ENCODE measurements at regions not wholly inside any gene's neighbourhood (a gene's known extent, or its start where the extent isn't known, plus 50 kb on each side); places are given as distances from the start of the nearest gene placed in this dataset.
"Not testable (repeated sequence)": the region's sequence is repeated elsewhere in the genome, so short reads cannot be mapped to it uniquely, and the experiment has no call there.

- Histone ChIP-seq H3K9me3 (ENCODE audit: low read length) (no peaks in the 10 kb centered on the region), H3K9ac (ENCODE audit: low read length) (no peak overlapping the region), H3K4me3 (ENCODE audit: low read depth in 1 of 2, low read length in 2 of 2) (no peak overlapping the region), H3K27me3 (ENCODE audit: control insufficient read depth in 1 of 2, insufficient read depth in 2 of 2, low read length in 2 of 2) (no peaks in the 10 kb centered on the region), H3K4me1 (ENCODE audit: insufficient read depth, low read length) (no peaks in the 10 kb centered on the region), H3K36me3 (ENCODE audit: insufficient read depth, low read length) (no peaks in the 10 kb centered on the region), H3K27ac (ENCODE audit: low read depth, low read length) (no peak overlapping the region)
These were observed 218.4 kb upstream of the MAST4 start for GRCh38 chr5:66377747-66378146.

DNA sequence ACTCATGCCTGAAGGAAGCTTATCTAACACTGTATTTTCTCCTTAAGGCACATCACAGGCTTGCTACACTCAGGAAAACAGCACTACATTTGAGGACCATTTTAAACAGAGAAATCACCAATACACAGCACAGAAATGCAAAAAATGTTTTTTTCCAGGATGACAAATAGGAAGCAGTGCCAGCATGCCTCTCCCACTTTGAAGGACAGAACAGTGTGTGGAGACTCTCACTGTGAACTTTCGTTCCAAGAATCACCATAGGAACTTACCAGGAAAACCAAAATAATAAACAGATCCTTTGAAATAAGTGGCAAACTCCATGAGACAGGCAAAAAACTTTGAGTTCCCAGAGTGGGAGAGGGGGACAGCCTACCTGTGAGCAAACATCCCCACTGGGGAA is 217.8 kb upstream of the MAST4 start:
- no peaks in the 10 kb centered on the region for H3K9me3 ChIP-seq (ENCODE audit: low read length)
- H3K36me3 ChIP-seq (ENCODE audit: insufficient read depth, low read length) = no peaks in the 10 kb centered on the region
- no peaks in the 10 kb centered on the region for H3K27me3 ChIP-seq (ENCODE audit: control insufficient read depth in 1 of 2, insufficient read depth in 2 of 2, low read length in 2 of 2)
- H3K27ac ChIP-seq (ENCODE audit: low read depth, low read length) = no peak overlapping the region
- H3K4me3 ChIP-seq (ENCODE audit: low read depth in 1 of 2, low read length in 2 of 2) = no peak overlapping the region
- no peaks in the 10 kb centered on the region for H3K4me1 ChIP-seq (ENCODE audit: insufficient read depth, low read length)
- no peak overlapping the region for H3K9ac ChIP-seq (ENCODE audit: low read length)

GRCh38 chr5:66382152-66382551 is 214.0 kb upstream of the MAST4 start:
- Histone ChIP-seq H3K4me1 (ENCODE audit: insufficient read depth, low read length) (no peaks in the 10 kb centered on the region), H3K36me3 (ENCODE audit: insufficient read depth, low read length) (no peaks in the 10 kb centered on the region), H3K9ac (ENCODE audit: low read length) (no peak overlapping the region), H3K27me3 (ENCODE audit: control insufficient read depth in 1 of 2, insufficient read depth in 2 of 2, low read length in 2 of 2) (no peaks in the 10 kb centered on the region), H3K27ac (ENCODE audit: low read depth, low read length) (no peak overlapping the region), H3K4me3 (ENCODE audit: low read depth in 1 of 2, low read length in 2 of 2) (no peak overlapping the region), H3K9me3 (ENCODE audit: low read length) (no peaks in the 10 kb centered on the region)

DNA sequence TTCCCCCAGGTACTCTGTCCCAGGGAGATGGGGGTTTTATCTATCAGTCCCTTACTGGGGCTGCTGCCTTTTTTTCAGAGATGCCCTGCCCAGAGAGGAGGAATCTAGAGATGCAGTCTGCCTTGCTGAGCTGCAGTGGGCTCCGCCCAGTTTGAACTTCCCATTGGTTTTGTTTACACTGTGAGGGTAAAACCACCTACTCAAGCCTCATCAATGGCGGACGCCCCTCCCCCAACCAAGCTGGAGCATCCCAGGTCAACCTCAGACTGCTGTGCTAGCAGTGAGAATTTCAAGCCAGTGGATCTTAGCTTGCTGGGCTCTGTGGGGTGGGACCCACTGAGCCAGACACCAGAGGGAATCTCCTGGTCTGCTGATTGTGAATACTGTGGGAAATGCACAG is 191.0 kb upstream of the MAST4 start:
- not testable (repeated sequence) for H3K9me3 ChIP-seq (ENCODE audit: low read length); H3K9ac ChIP-seq (ENCODE audit: low read length); H3K4me1 ChIP-seq (ENCODE audit: insufficient read depth, low read length); H3K4me3 ChIP-seq (ENCODE audit: low read depth in 1 of 2, low read length in 2 of 2); H3K27me3 ChIP-seq (ENCODE audit: control insufficient read depth in 1 of 2, insufficient read depth in 2 of 2, low read length in 2 of 2); H3K27ac ChIP-seq (ENCODE audit: low read depth, low read length); H3K36me3 ChIP-seq (ENCODE audit: insufficient read depth, low read length)

DNA sequence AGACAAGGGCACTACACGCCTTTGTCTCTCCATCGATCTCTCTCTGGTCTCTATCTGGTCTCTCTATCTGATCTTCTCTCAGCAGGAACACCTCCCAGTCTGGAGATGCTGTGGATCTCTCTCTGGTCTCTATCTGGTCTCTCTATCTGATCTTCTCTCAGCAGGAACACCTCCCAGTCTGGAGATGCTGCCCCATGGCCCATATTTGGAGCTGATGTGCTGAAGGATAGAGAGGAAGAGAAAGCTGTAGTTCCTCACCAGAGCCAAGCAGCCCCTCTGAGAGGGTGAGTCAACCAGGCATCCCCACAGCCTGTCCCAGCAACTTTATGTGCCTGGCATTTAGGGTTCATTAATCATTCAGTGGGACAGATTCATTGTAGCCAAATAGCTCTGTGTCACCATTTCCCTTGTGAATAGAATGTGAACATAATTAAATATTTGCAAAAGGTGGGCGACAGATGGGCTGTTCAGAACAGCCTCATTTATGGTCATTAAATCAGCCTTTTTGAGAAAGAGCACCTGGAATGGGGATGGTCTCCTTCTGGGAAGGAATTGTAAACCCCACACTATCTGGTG is 189.3 kb upstream of the MAST4 start:
- no peaks in the 10 kb centered on the region for H3K4me1 ChIP-seq (ENCODE audit: insufficient read depth, low read length)
- no peak overlapping the region for H3K9ac ChIP-seq (ENCODE audit: low read length)
- H3K36me3 ChIP-seq (ENCODE audit: insufficient read depth, low read length) = no peaks in the 10 kb centered on the region
- H3K27me3 ChIP-seq (ENCODE audit: control insufficient read depth in 1 of 2, insufficient read depth in 2 of 2, low read length in 2 of 2) = no peaks in the 10 kb centered on the region
- no peak overlapping the region for H3K27ac ChIP-seq (ENCODE audit: low read depth, low read length)
- no peaks in the 10 kb centered on the region for H3K9me3 ChIP-seq (ENCODE audit: low read length)
- no peak overlapping the region for H3K4me3 ChIP-seq (ENCODE audit: low read depth in 1 of 2, low read length in 2 of 2)

- Histone ChIP-seq H3K9me3 (ENCODE audit: low read length) (no peaks in the 10 kb centered on the region), H3K4me1 (ENCODE audit: insufficient read depth, low read length) (no peaks in the 10 kb centered on the region), H3K27me3 (ENCODE audit: control insufficient read depth in 1 of 2, insufficient read depth in 2 of 2, low read length in 2 of 2) (no peaks in the 10 kb centered on the region), H3K4me3 (ENCODE audit: low read depth in 1 of 2, low read length in 2 of 2) (no peak overlapping the region), H3K9ac (ENCODE audit: low read length) (no peak overlapping the region), H3K27ac (ENCODE audit: low read depth, low read length) (no peak overlapping the region), H3K36me3 (ENCODE audit: insufficient read depth, low read length) (no peaks in the 10 kb centered on the region)
These were observed 188.4 kb upstream of the MAST4 start for GRCh38 chr5:66407765-66408164.

DNA sequence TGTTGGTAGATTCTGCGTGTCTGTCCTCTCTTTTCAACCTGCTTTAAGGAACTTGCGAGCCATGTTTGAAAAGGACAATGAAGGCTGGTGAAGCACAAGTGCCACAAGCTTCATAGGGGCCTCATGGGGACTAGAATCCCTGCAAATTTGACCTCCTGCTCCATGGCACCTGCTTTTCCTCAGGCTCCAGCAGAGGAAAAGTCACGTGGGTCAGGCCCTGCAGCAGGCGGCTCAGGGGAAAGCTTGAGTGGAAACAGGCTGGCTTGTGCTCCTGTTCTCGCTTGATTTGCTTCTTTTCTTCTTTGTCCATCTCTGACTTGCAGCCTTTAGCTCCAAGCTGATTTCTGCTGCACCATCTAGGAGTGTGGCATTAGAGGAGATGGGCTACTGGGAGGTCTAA is 187.6 kb upstream of the MAST4 start:
- Histone ChIP-seq H3K27ac (ENCODE audit: low read depth, low read length) (no peak overlapping the region), H3K4me1 (ENCODE audit: insufficient read depth, low read length) (no peaks in the 10 kb centered on the region), H3K36me3 (ENCODE audit: insufficient read depth, low read length) (no peaks in the 10 kb centered on the region), H3K27me3 (ENCODE audit: control insufficient read depth in 1 of 2, insufficient read depth in 2 of 2, low read length in 2 of 2) (no peaks in the 10 kb centered on the region), H3K9me3 (ENCODE audit: low read length) (no peaks in the 10 kb centered on the region), H3K9ac (ENCODE audit: low read length) (no peak overlapping the region), H3K4me3 (ENCODE audit: low read depth in 1 of 2, low read length in 2 of 2) (no peak overlapping the region)

GRCh38 chr5:66410122-66410521 is 186.1 kb upstream of the MAST4 start:
- Histone ChIP-seq H3K27me3 (ENCODE audit: control insufficient read depth in 1 of 2, insufficient read depth in 2 of 2, low read length in 2 of 2) (no peaks in the 10 kb centered on the region), H3K9me3 (ENCODE audit: low read length) (no peaks in the 10 kb centered on the region), H3K36me3 (ENCODE audit: insufficient read depth, low read length) (no peaks in the 10 kb centered on the region), H3K9ac (ENCODE audit: low read length) (no peak overlapping the region), H3K27ac (ENCODE audit: low read depth, low read length) (no peak overlapping the region), H3K4me1 (ENCODE audit: insufficient read depth, low read length) (no peaks in the 10 kb centered on the region), H3K4me3 (ENCODE audit: low read depth in 1 of 2, low read length in 2 of 2) (no peak overlapping the region)

GRCh38 chr5:66411701-66412100 is 184.5 kb upstream of the MAST4 start:
- no peak overlapping the region for H3K4me3 ChIP-seq (ENCODE audit: low read depth in 1 of 2, low read length in 2 of 2)
- H3K9me3 ChIP-seq (ENCODE audit: low read length) = no peaks in the 10 kb centered on the region
- no peaks in the 10 kb centered on the region for H3K4me1 ChIP-seq (ENCODE audit: insufficient read depth, low read length)
- no peaks in the 10 kb centered on the region for H3K36me3 ChIP-seq (ENCODE audit: insufficient read depth, low read length)
- H3K9ac ChIP-seq (ENCODE audit: low read length) = no peak overlapping the region
- no peaks in the 10 kb centered on the region for H3K27me3 ChIP-seq (ENCODE audit: control insufficient read depth in 1 of 2, insufficient read depth in 2 of 2, low read length in 2 of 2)
- H3K27ac ChIP-seq (ENCODE audit: low read depth, low read length) = no peak overlapping the region

DNA sequence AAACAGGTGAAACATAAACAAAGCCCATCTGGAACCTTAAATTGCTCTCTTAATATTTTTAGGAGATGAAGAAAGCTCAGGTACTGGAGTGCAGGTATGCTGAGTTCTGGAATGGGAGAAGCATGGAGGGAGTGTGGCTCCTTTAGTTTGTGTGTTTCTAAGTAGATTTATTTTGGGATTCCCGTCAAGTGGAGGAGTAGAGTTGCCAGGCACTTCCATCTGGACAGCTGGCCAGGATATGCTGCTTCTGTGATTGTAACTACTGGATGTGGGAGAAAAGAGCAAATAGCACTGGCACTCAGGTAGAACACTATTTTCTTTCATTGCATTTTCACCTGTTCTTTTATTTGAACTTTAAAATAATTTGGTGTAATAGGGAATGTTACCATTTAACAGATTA is 182.3 kb upstream of the MAST4 start:
- no peaks in the 10 kb centered on the region for H3K4me1 ChIP-seq (ENCODE audit: insufficient read depth, low read length)
- no peak overlapping the region for H3K27ac ChIP-seq (ENCODE audit: low read depth, low read length)
- no peak overlapping the region for H3K4me3 ChIP-seq (ENCODE audit: low read depth in 1 of 2, low read length in 2 of 2)

DNA sequence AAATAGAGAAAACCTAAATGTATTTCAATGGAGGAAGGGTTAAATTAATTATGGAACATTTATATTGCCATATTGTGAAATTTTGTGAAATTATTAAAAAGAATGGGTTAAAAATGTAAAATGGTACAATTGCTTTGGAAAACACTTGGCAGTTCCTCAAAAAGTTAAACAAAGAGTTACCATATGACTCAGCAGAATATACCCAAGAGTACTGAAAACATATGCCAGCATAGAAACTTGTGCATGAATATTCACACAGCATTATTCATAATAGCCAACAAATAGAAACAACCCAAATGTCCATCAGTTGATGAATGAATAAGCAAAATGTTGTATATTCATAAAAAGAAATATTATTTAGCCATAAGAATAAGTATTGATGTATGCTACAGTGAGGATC is 181.0 kb upstream of the MAST4 start:
- H3K27ac ChIP-seq (ENCODE audit: low read depth, low read length) = no peak overlapping the region
- H3K4me3 ChIP-seq (ENCODE audit: low read depth in 1 of 2, low read length in 2 of 2) = no peak overlapping the region
- H3K9me3 ChIP-seq (ENCODE audit: low read length) = no peaks in the 10 kb centered on the region
- no peaks in the 10 kb centered on the region for H3K36me3 ChIP-seq (ENCODE audit: insufficient read depth, low read length)
- H3K27me3 ChIP-seq (ENCODE audit: control insufficient read depth in 1 of 2, insufficient read depth in 2 of 2, low read length in 2 of 2) = no peaks in the 10 kb centered on the region
- no peaks in the 10 kb centered on the region for H3K4me1 ChIP-seq (ENCODE audit: insufficient read depth, low read length)
- no peak overlapping the region for H3K9ac ChIP-seq (ENCODE audit: low read length)

More for the DNA sequence above, 182.3 kb upstream of the MAST4 start:
- Histone ChIP-seq H3K27me3 (ENCODE audit: control insufficient read depth in 1 of 2, insufficient read depth in 2 of 2, low read length in 2 of 2) (no peaks in the 10 kb centered on the region), H3K36me3 (ENCODE audit: insufficient read depth, low read length) (no peaks in the 10 kb centered on the region), H3K9ac (ENCODE audit: low read length) (no peak overlapping the region), H3K9me3 (ENCODE audit: low read length) (no peaks in the 10 kb centered on the region)

DNA sequence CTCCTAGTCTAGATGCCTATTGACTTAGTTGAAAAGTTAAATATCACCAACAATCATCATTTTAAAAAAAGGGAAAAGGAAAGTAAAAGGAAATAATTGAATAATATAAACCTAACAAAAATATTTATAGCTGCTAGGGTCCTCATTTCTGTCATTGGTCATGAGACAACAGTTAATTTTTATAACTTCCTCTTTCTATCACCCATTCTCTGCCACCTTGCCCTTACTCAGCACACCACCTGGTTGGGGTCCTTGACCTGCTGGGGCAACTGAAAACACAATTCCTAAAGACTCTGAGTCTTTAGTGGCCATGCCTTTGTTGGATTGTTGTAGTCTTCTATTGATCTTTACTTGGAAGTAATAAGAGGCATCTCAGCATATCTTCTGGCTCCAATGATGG is 179.5 kb upstream of the MAST4 start:
- no peaks in the 10 kb centered on the region for H3K36me3 ChIP-seq (ENCODE audit: insufficient read depth, low read length)
- no peaks in the 10 kb centered on the region for H3K9me3 ChIP-seq (ENCODE audit: low read length)
- no peak overlapping the region for H3K9ac ChIP-seq (ENCODE audit: low read length)
- H3K27me3 ChIP-seq (ENCODE audit: control insufficient read depth in 1 of 2, insufficient read depth in 2 of 2, low read length in 2 of 2) = no peaks in the 10 kb centered on the region
- H3K4me3 ChIP-seq (ENCODE audit: low read depth in 1 of 2, low read length in 2 of 2) = no peak overlapping the region
- H3K4me1 ChIP-seq (ENCODE audit: insufficient read depth, low read length) = no peaks in the 10 kb centered on the region
- no peak overlapping the region for H3K27ac ChIP-seq (ENCODE audit: low read depth, low read length)

Data from muscle layer of colon (tissue), 2 donors.